ENCODE measurements at regions not wholly inside any gene's neighbourhood (a gene's known extent, or its start where the extent isn't known, plus 50 kb on each side); places are given as distances from the start of the nearest gene placed in this dataset.

DNA sequence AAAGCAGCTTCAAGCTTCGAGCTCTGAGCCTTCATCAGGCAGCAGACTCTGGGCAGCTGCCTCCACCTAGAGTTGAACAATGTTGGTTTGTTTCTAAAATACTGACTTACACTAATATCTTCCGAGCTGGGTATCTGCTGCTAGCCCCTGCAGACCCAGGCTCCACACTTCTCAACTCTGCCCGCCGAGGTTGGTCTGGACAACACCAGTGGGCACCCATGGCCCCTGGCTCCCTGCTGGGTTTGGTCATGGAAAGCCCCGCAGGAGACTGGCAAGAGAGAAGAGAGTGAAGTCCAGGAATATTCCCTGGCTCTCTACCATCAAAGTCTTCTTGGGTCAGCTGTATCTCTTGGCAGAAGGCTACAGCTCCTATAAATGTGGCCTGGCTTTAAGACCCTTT, 214.2 kb upstream of the TMEM132C start:
- DNase-seq, result no peak

DNA sequence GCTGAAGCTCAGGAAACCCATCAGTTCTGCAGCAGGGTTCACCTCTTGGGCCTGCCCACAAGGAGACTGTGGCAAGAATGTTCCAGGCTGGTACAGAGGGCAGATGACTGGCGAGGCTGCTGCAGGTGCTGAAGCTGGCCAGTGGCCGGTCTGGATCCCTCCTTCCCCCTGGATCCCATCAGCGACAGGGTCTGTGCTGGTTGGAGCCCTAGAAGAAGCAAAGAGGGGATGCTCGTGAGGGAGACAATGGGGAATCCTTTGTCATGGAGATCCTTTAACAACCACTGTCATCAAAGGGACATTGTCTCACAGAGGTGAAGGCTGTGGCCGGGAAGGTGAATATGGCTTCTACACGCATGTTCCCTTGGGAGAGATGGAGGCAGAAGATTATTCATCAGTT, 211.4 kb upstream of the TMEM132C start:
- DNase-seq, result no peak

GRCh38 chr12:128056136-128056801, 210.7 kb upstream of the TMEM132C start:
- no peak for DNase-seq

DNA sequence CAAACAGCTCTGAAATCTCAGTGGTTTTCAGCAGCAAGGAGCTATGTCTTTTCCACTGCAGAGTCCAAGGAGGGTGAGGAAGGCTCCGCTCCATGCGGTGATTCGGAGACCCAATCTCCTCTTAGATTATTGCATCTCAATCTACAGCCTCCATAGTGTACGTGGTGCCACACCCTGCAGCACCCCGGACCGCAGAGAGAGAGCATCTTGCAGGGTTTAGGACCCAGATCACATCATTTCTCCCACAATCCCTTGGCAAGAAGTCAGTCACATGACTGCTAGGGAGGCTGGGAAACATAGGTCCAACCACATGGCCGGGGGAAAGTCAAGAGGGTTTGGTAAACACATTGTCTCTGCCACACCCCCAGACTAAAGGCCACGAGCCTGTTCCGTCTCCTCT, 209.4 kb upstream of the TMEM132C start:
- DNase-seq, result no peak

- no peak for DNase-seq
These were observed 207.2 kb upstream of the TMEM132C start for GRCh38 chr12:128059621-128060370.

DNA sequence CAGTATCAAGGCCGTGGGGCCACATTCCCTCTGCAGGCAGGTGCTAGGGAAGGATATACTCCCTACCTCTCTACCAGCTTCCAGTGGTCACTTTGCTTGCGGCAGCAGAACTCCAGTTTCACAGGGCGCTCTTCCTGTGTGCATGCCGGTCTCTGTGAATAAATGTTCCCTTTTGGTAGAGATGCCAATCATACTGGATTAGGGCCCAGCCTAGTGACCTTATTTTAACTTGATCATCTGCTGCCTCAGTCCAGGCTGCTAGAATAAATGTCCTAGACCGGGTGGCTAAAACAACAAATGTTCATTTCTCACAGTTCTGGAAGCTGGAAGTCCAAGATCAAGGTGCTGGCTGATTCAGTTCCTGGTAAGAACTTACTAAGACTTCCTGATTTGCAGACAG, 198.8 kb upstream of the TMEM132C start:
- DNase-seq, result no peak

GRCh38 chr12:128069359-128069997, 197.5 kb upstream of the TMEM132C start:
- DNase-seq, result peak; percentile 43

DNA sequence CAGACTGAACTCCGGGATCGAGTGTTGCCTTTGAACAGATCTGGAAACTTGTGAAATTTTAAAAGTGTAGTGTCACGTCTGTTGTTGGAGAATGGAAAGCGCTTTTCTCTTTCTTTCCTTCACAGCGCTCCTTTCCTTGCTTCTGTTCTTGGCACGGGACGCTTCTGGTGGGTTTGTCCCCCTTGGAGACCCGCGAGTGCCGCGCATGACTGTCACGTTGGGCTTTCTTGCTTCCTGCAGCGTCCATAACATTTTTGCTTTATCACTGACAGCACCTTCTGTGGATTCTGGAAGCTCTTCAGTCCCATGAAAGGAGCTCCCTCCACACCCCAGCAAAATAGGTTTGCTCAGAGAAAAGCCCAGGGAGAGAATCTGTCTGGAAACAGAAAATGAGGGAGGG, 193.0 kb upstream of the TMEM132C start:
- no peak for DNase-seq

GRCh38 chr12:128075332-128075731, 191.6 kb upstream of the TMEM132C start:
- no peak for DNase-seq

DNA sequence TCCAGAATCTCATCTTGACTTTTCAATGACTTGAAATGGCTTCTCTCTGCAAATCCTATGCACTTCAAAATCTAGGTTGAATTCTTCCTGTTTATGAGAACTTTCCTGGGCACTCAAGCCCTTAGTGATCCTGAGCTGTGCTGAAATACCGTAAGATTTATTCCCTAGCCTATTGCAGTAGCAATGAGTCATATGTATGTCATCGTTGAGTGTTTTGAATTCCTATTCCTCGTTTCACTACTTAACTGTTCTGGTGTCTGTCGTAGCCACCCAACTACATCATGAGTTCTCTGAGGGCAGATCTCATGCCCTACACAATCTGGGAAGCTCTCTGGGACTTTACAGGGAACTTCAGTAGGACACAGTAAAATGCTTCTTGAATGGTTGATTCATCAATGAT, 190.8 kb upstream of the TMEM132C start:
- DNase-seq, result no peak

DNA sequence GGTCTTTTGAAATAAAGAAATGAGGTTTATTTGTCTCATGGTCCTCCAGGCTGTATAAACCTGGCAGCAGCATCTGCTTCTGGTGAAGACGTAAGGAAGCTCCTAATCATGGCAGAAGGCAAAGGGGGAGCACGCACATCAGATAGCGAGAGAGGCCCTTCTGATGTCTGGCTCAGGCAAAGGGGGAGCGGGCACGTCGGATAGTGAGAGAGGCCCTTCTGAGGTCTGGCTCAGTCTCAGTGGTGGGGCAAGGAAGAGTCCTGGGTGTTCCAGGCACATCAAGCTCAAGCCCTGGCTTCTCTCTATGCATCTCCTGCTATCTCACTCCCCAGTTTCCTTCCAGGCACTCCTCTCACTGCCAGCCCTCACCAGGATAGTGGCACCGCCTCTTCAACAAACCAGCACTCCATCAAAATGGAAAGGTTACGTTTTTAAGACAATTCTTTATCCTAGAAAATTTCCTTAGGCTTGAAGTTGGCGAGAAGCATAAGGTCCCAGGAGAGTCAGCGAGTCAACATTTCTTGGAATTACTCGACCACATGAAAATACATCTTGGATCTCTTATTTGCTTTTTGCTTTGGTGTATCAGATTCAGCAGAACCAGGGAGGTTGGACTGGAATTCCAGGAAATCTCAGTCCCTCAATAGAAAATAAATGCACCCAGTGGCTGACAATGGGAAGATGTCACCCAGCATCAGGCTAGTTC, 189.6 kb upstream of the TMEM132C start:
- DNase-seq, result no peak

DNA sequence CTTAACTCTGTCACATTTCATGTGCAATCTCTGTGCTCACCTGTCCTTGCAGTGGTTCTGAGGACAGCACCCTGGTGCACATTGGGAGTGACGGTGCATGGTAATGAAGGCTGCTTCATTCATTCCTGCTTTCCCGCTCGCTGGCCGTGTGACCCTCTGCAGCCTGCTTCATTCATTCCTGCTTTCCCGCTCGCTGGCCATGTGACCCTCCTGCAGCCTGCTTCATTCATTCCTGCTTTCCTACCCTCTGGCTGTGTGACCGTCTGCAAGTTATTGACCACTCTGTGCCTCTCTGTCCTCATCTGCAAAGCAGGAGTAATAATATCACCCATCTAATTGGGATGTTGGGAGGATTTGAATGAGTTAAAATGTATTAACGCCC, 189.1 kb upstream of the TMEM132C start:
- DNase-seq, result no peak

GRCh38 chr12:128078301-128078971, 188.5 kb upstream of the TMEM132C start:
- no peak for DNase-seq

DNA sequence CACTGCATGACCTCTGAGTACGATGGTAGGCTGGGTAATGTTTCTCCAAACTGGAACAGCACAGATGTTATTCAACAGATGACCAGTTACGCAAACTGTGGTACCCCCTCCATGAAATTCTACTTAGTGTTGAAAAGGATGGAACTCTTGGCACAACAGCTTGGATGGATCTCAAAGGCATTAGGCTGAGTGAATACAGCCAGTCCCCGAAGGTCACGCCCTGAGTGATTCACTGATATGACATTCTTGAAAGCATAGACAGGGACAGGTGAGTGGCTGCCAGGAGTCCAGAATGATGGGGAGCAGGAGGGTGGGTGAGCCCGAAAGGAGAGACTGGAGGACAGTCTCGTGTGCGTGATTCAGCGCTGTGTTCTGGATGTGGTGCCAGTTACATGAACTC, 187.5 kb upstream of the TMEM132C start:
- no peak for DNase-seq

DNA sequence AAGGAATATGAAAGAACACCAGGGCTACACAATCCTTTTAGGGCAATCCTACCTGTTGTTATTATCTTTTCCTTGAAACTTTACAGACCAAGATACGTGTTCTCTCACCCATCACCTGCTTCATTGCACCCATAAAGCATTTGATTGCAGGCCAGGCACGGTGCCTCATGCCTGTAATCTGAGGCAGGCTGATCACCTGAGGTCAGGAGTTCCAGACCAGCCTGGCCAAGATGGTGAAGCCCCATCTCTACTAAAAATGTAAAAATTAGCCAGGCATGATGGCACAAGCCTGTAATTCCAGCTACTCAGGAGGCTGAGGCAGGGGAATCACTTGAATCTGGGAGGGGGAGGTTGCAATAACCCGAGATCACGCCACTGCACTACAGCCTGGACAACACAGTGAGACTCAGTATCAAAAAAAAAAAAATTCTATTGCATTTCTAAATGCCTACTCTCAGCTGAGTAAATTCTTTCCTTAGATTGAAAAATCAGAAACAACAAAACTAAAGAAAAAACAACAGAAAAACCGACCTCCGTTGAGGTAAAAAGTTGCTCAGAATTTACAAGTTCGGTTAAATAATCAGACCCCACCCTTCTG, 183.7 kb upstream of the TMEM132C start:
- DNase-seq, result no peak

- no peak for DNase-seq
These were observed 178.0 kb upstream of the TMEM132C start for GRCh38 chr12:128088926-128089325.

DNA sequence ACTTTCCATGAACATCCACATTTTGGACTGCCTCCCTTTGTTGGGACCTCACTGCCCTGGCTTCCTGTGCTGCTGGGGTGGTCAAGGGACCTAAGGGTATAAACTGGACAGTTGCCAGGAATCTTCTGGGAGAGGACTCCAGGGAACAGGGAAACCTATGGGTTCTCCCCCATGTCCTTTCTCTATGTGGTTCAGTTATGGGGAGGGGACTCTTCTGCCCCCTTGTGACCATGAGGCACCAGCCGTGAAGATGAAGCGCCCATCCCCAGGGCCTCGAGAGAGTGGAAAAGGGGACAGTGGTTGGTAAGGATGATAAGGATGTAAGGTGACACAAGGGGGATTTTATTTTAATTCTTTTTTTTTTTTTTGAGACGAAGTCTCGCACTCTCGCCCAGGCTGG, 177.0 kb upstream of the TMEM132C start:
- DNase-seq, result no peak

GRCh38 chr12:128091101-128091720, 175.8 kb upstream of the TMEM132C start:
- DNase-seq, result no peak

DNA sequence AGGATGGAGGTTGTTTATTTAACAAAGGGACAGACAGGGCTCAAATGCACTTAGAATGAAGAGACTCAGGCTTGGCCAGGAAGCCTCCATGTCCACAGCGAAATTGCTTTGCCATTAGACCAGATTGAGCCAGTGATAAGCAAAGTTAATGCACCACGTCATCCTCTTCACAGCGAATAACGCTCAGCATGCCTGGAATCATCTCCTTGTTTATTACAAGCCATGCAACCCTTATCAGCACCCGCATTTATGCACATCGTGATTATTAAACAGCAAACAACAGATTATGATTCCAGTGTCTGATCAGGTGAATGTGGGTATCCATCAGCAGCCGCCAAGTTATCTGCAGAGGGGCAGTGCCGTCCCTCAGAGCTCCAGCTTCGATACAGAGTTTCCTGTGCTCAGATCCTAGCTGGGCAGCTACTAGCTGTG, 175.0 kb upstream of the TMEM132C start:
- DNase-seq, result no peak

GRCh38 chr12:128098730-128099129, 168.2 kb upstream of the TMEM132C start:
- no peak for DNase-seq

- no peak for DNase-seq
These were observed 163.8 kb upstream of the TMEM132C start for GRCh38 chr12:128103152-128103551.

DNA sequence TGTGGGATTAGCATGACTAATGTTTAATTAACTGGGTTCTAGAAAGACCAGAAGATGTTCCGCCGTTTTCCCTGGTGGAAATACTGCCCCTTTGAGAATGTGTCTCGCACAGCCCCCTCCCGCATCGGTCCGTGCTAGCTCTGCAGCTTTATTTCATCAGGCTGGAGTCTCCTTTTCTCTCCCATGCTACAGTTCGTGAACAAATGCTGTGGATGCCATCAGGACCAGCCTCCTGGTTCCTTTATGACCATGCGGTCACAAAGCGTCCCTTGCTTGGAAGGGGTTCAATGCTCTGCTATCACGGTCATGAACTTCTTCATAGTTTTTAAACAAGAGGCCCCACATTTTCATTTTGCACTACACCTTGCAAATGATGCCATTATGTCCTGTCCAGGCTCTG, 157.7 kb upstream of the TMEM132C start:
- no peak for DNase-seq

All from activated CD4-positive, alpha-beta T cell treated with anti-CD3 and anti-CD28 coated beads for 48 hours (primary cell).